SK-N-SH (cell line): ENCODE measurements at regions not wholly inside any gene's neighbourhood (a gene's known extent, or its start where the extent isn't known, plus 50 kb on each side); places are given as distances from the start of the nearest gene placed in this dataset.

Source experiments
- CTCF ChIA-PET: fragments of 300-600, 350-600 bp; formaldehyde crosslinking; extraction: SDS; loops from one replicate; lab custom pipeline; 2021; lab: Yijun Ruan, JAX
- POLR2A ChIA-PET: fragments of 350-600 bp; sonication (Branson Sonifier 250); formaldehyde crosslinking; extraction: SDS; loops from one replicate; lab custom pipeline; 2020; ENCODE audit warnings: antibody characterized with exemption, inconsistent platforms; lab: Yijun Ruan, JAX
- DNase-seq: peaks from one replicate; pipeline ENCODE4 v3.0.0; 2012
- H2AFZ ChIP-seq: fragments of 200-600 bp; sonication (generic); 2 replicates; pipeline ENCODE4 v1.8.1; 2016; ENCODE audit warnings: antibody characterized with exemption, mild to moderate bottlenecking, low read depth
- H3F3A ChIP-seq: fragments of 200-600 bp; sonication (generic); replicated peaks from 2 replicates; pipeline ENCODE3; 2016; ENCODE audit warnings: antibody characterized with exemption, mild to moderate bottlenecking; ENCODE audit not compliant: insufficient read depth
- H3K27ac ChIP-seq, 2 experiments: fragments of 200-500 bp in 1 of 2; fragments of 200-600 bp in 1 of 2; sonication (Bioruptor generic) in 1 of 2; sonication (generic), shearing (Covaris generic) in 1 of 2; 2 replicates each; pipeline versions ENCODE4 v1.5.1 to v1.6.1; 2014 to 2016; ENCODE audit warnings: low read depth in 2 of 2, inconsistent platforms in 1 of 2, low read length in 1 of 2, mild to moderate bottlenecking in 1 of 2, mixed read lengths in 1 of 2
- H3K27me3 ChIP-seq: fragments of 200-600 bp; sonication (generic), shearing (Covaris generic); 2 replicates; pipeline ENCODE4 v1.6.1; 2016; ENCODE audit warnings: mixed run types; ENCODE audit not compliant: insufficient read depth
- H3K36me3 ChIP-seq, 2 experiments: fragments of 200-500 bp in 1 of 2; fragments of 200-600 bp in 1 of 2; sonication (Bioruptor generic) in 1 of 2; sonication (generic) in 1 of 2; replicated peaks in 1 of 2; 2 replicates each; pipeline versions ENCODE3 to v1.5.1; 2014 to 2016; ENCODE audit warnings: low read length in 1 of 2, mild to moderate bottlenecking in 1 of 2; ENCODE audit not compliant: insufficient read depth in 2 of 2, control insufficient read depth in 1 of 2
- H3K4me1 ChIP-seq, 2 experiments: fragments of 200-500 bp in 1 of 2; fragments of 200-600 bp in 1 of 2; sonication (Bioruptor generic) in 1 of 2; sonication (generic), shearing (Covaris generic) in 1 of 2; 2 replicates each; pipeline versions ENCODE4 v1.5.1 to v1.6.1; 2014 to 2016; ENCODE audit warnings: low read depth in 1 of 2, low read length in 1 of 2, mixed run types in 1 of 2; ENCODE audit not compliant: insufficient read depth in 2 of 2, control insufficient read depth in 1 of 2
- H3K4me2 ChIP-seq: fragments of 200-600 bp; sonication (generic), shearing (Covaris generic); 2 replicates; pipeline ENCODE4 v1.6.1; 2017; ENCODE audit warnings: mixed run types
- H3K4me3 ChIP-seq, 2 experiments: fragments of 200-500 bp in 1 of 2; fragments of 200-600 bp in 1 of 2; sonication (Bioruptor generic) in 1 of 2; sonication (generic), shearing (Covaris generic) in 1 of 2; 2 replicates each; pipeline versions ENCODE4 v1.5.1 to v1.8.1; 2014 to 2016; ENCODE audit warnings: low read depth in 2 of 2, inconsistent platforms in 1 of 2, low read length in 1 of 2, mild to moderate bottlenecking in 1 of 2, mixed read lengths in 1 of 2, moderate library complexity in 1 of 2
- H3K79me2 ChIP-seq: fragments of 200-600 bp; sonication (generic); 2 replicates; pipeline ENCODE4 v1.8.1; 2017; ENCODE audit warnings: mild to moderate bottlenecking; ENCODE audit not compliant: insufficient read depth
- H3K9ac ChIP-seq: fragments of 200-600 bp; sonication (generic); 2 replicates; pipeline ENCODE4 v1.6.1; 2017; ENCODE audit warnings: mixed run types
- H3K9me2 ChIP-seq: fragments of 200-600 bp; sonication (generic); 2 replicates; pipeline ENCODE4 v1.6.1; 2017; ENCODE audit warnings: mixed run types
- H3K9me3 ChIP-seq: fragments of 200-600 bp; sonication (generic); 2 replicates; pipeline ENCODE4 v1.6.1; 2017; ENCODE audit warnings: mixed run types, mild to moderate bottlenecking, moderate library complexity
- H4K20me1 ChIP-seq: fragments of 200-600 bp; sonication (generic); 2 replicates; pipeline ENCODE4 v1.6.1; 2017; ENCODE audit warnings: mild to moderate bottlenecking, mixed run types; ENCODE audit not compliant: insufficient read depth
- ELF1 ChIP-seq: IDR thresholded peaks from 2 replicates; pipeline ENCODE4 v1.4.0; 2012
- FOXJ3 ChIP-seq: sonication (generic); formaldehyde crosslinking; IDR thresholded peaks from 2 replicates; pipeline ENCODE4 v1.5.1; 2020; ENCODE audit warnings: mild to moderate bottlenecking, missing genetic modification reagents
- GATA2 ChIP-seq: sonication (generic); formaldehyde crosslinking; IDR thresholded peaks from 2 replicates; pipeline ENCODE4 v1.5.0; 2020; ENCODE audit warnings: mild to moderate bottlenecking, missing genetic modification reagents
- JUND ChIP-seq: IDR thresholded peaks from 2 replicates; pipeline ENCODE4 v1.4.0; 2012
- MEF2A ChIP-seq: IDR thresholded peaks from 2 replicates; pipeline ENCODE4 v1.4.0; 2012; ENCODE audit warnings: low read depth, borderline replicate concordance
- NFIC ChIP-seq: IDR thresholded peaks from 2 replicates; pipeline ENCODE4 v1.4.0; 2012; ENCODE audit warnings: borderline replicate concordance
- NRF1 ChIP-seq: IDR thresholded peaks from 2 replicates; pipeline ENCODE4 v1.6.1; 2012; ENCODE audit warnings: low read depth, mild to moderate bottlenecking, low read length
- RAD21 ChIP-seq: IDR thresholded peaks from 2 replicates; pipeline ENCODE4 v1.6.1; 2012; ENCODE audit warnings: mild to moderate bottlenecking, low read length
- TAF1 ChIP-seq: IDR thresholded peaks from 2 replicates; pipeline ENCODE4 v1.6.1; 2012; ENCODE audit warnings: low read depth, mild to moderate bottlenecking, low read length, moderate library complexity, borderline replicate concordance
- WGBS: methylation state at CpG from one replicate; pipeline ENCODE4 v1.1.6; 2017; ENCODE audit warnings: low lambda C conversion rate; 5-methylcytosine and 5-hydroxymethylcytosine counted together
- TF ChIP-seq, protein P1 (sequence below): IDR thresholded peaks from 2 replicates; pipeline ENCODE4; 2012
- TF ChIP-seq, protein P2 (sequence below): fragments of 150-350 bp; IDR thresholded peaks from 2 replicates; pipeline ENCODE4 v1.6.1; 2017; ENCODE audit warnings: antibody characterized with exemption, low read length, low read depth, borderline replicate concordance
- TF ChIP-seq, protein P3 (sequence below): IDR thresholded peaks from 2 replicates; pipeline ENCODE4 v1.6.1; 2012; ENCODE audit warnings: mild to moderate bottlenecking, low read depth, low read length, moderate library complexity
- TF ChIP-seq, protein P4 (sequence below): fragments of 200-600 bp; sonication (generic); IDR thresholded peaks from 2 replicates; pipeline ENCODE4 v1.6.1; 2017; ENCODE audit warnings: antibody characterized with exemption, mild to moderate bottlenecking, moderate library complexity
- TF ChIP-seq, protein P5 (sequence below): fragments of 150-350 bp; IDR thresholded peaks from 2 replicates; pipeline ENCODE4 v1.6.1; 2016; ENCODE audit warnings: mild to moderate bottlenecking, low read depth, low read length
- TF ChIP-seq, protein P6 (sequence below): IDR thresholded peaks from 2 replicates; pipeline ENCODE4 v1.4.0; 2012; ENCODE audit warnings: low read depth

DNA sequence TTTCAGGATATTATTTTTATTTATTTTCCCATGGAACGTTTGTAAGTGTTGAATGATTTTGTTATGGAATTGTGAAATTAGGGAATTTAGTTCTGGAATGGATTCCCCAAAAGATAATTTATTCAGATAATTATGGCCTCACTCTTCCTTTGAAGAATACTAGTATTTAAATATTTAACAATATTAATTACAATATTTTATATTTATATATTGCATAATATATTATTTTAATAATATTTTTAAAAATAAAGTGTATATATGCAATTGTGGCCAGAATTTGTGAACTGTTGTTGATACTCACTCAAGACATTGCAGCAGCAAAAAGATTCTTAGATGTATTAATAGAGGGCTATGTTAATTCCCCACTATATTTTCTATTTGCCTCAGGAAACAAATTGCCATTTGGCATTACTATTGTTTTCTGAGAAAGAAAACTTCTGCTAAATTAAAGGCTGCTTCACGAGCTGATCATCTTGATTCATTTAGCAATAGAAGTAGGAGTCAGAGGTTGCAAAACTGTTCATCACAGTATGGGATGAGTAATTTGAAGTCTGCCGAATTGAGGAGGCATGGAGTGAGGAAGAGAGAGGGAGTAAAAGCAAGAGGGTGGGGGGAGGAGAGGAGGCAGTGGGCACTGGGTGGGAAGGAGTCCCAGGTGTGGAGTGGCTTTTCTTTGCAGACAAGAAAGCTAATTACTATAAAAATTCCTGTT is 729.2 kb downstream of the DHX35 start:
- H3K4me2 ChIP-seq: no peak overlapping the region
- H3K27ac ChIP-seq: no peak overlapping the region
- no peak for TF ChIP-seq RAD21
- TF ChIP-seq, protein P1, sequence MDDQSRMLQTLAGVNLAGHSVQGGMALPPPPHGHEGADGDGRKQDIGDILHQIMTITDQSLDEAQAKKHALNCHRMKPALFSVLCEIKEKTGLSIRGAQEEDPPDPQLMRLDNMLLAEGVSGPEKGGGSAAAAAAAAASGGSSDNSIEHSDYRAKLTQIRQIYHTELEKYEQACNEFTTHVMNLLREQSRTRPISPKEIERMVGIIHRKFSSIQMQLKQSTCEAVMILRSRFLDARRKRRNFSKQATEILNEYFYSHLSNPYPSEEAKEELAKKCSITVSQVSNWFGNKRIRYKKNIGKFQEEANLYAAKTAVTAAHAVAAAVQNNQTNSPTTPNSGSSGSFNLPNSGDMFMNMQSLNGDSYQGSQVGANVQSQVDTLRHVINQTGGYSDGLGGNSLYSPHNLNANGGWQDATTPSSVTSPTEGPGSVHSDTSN: no peak
- TF ChIP-seq, protein P2, sequence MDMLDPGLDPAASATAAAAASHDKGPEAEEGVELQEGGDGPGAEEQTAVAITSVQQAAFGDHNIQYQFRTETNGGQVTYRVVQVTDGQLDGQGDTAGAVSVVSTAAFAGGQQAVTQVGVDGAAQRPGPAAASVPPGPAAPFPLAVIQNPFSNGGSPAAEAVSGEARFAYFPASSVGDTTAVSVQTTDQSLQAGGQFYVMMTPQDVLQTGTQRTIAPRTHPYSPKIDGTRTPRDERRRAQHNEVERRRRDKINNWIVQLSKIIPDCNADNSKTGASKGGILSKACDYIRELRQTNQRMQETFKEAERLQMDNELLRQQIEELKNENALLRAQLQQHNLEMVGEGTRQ: no peak
- TF ChIP-seq, protein P3, sequence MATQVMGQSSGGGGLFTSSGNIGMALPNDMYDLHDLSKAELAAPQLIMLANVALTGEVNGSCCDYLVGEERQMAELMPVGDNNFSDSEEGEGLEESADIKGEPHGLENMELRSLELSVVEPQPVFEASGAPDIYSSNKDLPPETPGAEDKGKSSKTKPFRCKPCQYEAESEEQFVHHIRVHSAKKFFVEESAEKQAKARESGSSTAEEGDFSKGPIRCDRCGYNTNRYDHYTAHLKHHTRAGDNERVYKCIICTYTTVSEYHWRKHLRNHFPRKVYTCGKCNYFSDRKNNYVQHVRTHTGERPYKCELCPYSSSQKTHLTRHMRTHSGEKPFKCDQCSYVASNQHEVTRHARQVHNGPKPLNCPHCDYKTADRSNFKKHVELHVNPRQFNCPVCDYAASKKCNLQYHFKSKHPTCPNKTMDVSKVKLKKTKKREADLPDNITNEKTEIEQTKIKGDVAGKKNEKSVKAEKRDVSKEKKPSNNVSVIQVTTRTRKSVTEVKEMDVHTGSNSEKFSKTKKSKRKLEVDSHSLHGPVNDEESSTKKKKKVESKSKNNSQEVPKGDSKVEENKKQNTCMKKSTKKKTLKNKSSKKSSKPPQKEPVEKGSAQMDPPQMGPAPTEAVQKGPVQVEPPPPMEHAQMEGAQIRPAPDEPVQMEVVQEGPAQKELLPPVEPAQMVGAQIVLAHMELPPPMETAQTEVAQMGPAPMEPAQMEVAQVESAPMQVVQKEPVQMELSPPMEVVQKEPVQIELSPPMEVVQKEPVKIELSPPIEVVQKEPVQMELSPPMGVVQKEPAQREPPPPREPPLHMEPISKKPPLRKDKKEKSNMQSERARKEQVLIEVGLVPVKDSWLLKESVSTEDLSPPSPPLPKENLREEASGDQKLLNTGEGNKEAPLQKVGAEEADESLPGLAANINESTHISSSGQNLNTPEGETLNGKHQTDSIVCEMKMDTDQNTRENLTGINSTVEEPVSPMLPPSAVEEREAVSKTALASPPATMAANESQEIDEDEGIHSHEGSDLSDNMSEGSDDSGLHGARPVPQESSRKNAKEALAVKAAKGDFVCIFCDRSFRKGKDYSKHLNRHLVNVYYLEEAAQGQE: no peak
- TF ChIP-seq, protein P4, sequence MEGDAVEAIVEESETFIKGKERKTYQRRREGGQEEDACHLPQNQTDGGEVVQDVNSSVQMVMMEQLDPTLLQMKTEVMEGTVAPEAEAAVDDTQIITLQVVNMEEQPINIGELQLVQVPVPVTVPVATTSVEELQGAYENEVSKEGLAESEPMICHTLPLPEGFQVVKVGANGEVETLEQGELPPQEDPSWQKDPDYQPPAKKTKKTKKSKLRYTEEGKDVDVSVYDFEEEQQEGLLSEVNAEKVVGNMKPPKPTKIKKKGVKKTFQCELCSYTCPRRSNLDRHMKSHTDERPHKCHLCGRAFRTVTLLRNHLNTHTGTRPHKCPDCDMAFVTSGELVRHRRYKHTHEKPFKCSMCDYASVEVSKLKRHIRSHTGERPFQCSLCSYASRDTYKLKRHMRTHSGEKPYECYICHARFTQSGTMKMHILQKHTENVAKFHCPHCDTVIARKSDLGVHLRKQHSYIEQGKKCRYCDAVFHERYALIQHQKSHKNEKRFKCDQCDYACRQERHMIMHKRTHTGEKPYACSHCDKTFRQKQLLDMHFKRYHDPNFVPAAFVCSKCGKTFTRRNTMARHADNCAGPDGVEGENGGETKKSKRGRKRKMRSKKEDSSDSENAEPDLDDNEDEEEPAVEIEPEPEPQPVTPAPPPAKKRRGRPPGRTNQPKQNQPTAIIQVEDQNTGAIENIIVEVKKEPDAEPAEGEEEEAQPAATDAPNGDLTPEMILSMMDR: no peak
- TF ChIP-seq FOXJ3: no peak
- TF ChIP-seq, protein P5, sequence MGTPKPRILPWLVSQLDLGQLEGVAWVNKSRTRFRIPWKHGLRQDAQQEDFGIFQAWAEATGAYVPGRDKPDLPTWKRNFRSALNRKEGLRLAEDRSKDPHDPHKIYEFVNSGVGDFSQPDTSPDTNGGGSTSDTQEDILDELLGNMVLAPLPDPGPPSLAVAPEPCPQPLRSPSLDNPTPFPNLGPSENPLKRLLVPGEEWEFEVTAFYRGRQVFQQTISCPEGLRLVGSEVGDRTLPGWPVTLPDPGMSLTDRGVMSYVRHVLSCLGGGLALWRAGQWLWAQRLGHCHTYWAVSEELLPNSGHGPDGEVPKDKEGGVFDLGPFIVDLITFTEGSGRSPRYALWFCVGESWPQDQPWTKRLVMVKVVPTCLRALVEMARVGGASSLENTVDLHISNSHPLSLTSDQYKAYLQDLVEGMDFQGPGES: no peak
- no peak for TF ChIP-seq GATA2 (CRISPR knock-in tag)
- TF ChIP-seq NFIC: no peak
- TF ChIP-seq TAF1: no peak
- no peak for TF ChIP-seq ELF1
- TF ChIP-seq MEF2A: no peak
- no peak for TF ChIP-seq NRF1
- TF ChIP-seq, protein P6, sequence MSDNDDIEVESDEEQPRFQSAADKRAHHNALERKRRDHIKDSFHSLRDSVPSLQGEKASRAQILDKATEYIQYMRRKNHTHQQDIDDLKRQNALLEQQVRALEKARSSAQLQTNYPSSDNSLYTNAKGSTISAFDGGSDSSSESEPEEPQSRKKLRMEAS: no peak
- no peak for TF ChIP-seq JUND
- H3F3A ChIP-seq: no peaks in the 10 kb centered on the region
- ChIA-PET CTCF (no interaction called here), POLR2A (no interaction called here)
- H3K27me3 ChIP-seq: no peaks in the 10 kb centered on the region
- H3K4me3 ChIP-seq: no peak overlapping the region
- H3K9me3 ChIP-seq: no peaks in the 10 kb centered on the region
- no peaks in the 10 kb centered on the region for H3K79me2 ChIP-seq
- no peak overlapping the region for H2AFZ ChIP-seq
- no peaks in the 10 kb centered on the region for H3K36me3 ChIP-seq
- no peaks in the 10 kb centered on the region for H3K9me2 ChIP-seq
- no peak for DNase-seq
- no peak overlapping the region for H3K9ac ChIP-seq
- H4K20me1 ChIP-seq: no peaks in the 10 kb centered on the region
- no peaks in the 10 kb centered on the region for H3K4me1 ChIP-seq
- 9% methylated on average over 3 of the region's 3 CpGs for WGBS
